ENCODE measurements at regions not wholly inside any gene's neighbourhood (a gene's known extent, or its start where the extent isn't known, plus 50 kb on each side); places are given as distances from the start of the nearest gene placed in this dataset.

DNA sequence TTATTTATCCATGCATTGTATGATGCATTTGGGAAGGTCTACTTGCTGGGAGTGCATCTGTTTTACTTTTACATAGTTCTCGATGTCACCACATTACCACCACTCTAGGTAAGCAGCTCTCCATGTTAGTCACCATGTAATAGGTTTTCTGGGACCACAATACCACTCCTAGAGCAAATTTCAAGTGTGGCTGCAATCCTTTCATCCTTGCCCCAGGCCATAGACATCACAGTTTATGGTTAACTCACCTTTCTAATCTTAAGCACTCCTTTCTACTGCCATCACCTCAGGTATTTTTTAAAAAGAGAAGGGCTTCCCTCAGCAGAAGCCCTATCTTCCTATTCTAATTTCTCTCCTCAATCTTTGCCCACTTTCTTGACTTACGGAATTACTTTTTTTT is 354.1 kb downstream of the PLK2 start:
- H3K9ac ChIP-seq (ENCODE audit: low read depth, low read length): no peak overlapping the region
- no peaks in the 10 kb centered on the region for H4K20me1 ChIP-seq (ENCODE audit: insufficient read depth, low read length)
- H2AFZ ChIP-seq (ENCODE audit: low read depth, low read length): no peak overlapping the region
- no peaks in the 10 kb centered on the region for H3K36me3 ChIP-seq (ENCODE audit: insufficient read depth, low read length)
- TF ChIP-seq CTCF (IDR thresholded peaks at IDR 0.05; ENCODE audit: borderline replicate concordance, extremely low read depth, low read length, poor library complexity, severe bottlenecking) (no peak), EZH2 (IDR thresholded peaks at IDR 0.05; ENCODE audit: borderline replicate concordance, low read depth, low read length, severe bottlenecking) (no peak)
- H3K4me1 ChIP-seq (ENCODE audit: insufficient read depth, low read length): no peaks in the 10 kb centered on the region
- DNase-seq: no peak
- H3K4me2 ChIP-seq (ENCODE audit: insufficient read depth, low read length): no peak overlapping the region
- H3K79me2 ChIP-seq (ENCODE audit: insufficient read depth, low read length): no peaks in the 10 kb centered on the region
- no peak for ATAC-seq (ENCODE audit: insufficient read depth, low read depth)
- H3K27me3 ChIP-seq (ENCODE audit: insufficient read depth, low read length, poor library complexity): no peaks in the 10 kb centered on the region
- H3K4me3 ChIP-seq (ENCODE audit: low read depth in 1 of 2, low read length in 2 of 2): no peak overlapping the region
- no peak overlapping the region for H3K27ac ChIP-seq (ENCODE audit: low read length)
- no peaks in the 10 kb centered on the region for H3K9me3 ChIP-seq (ENCODE audit: insufficient read depth, low read length, severe bottlenecking)

GRCh38 chr5:58099257-58099656 is 360.6 kb downstream of the PLK2 start:
- no peak overlapping the region for H3K27ac ChIP-seq (ENCODE audit: low read length)

DNA sequence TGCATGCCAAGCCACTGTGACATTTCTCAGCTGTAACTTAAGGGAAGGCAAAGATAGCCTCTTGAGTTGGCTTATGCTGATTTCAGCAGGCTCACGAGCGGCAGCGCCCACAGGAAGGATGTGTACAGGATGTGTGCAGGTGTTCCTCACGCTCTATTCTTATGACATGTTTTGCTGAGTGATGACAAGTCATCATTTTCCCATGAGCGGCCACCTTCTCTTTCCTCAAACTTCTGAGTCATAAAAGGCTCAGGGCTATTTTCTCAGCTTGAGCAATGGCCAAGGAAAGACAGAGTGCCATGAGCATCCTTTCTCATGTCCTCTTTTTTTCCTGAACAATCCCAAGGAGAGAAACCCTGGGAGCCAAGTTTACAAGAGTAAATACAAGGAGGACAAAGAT is 365.9 kb downstream of the PLK2 start:
- no peak for TF ChIP-seq CTCF (IDR thresholded peaks at IDR 0.05; ENCODE audit: borderline replicate concordance, extremely low read depth, low read length, poor library complexity, severe bottlenecking)
- Histone ChIP-seq H3K9ac (ENCODE audit: low read depth, low read length) (no peak overlapping the region), H3K79me2 (ENCODE audit: insufficient read depth, low read length) (no peaks in the 10 kb centered on the region), H4K20me1 (ENCODE audit: insufficient read depth, low read length) (no peaks in the 10 kb centered on the region), H3K9me3 (ENCODE audit: insufficient read depth, low read length, severe bottlenecking) (no peaks in the 10 kb centered on the region), H3K4me3 (ENCODE audit: low read depth in 1 of 2, low read length in 2 of 2) (no peak overlapping the region), H3K27ac (ENCODE audit: low read length) (no peak overlapping the region), H3K36me3 (ENCODE audit: insufficient read depth, low read length) (no peaks in the 10 kb centered on the region), H3K4me1 (ENCODE audit: insufficient read depth, low read length) (no peaks in the 10 kb centered on the region), H2AFZ (ENCODE audit: low read depth, low read length) (no peak overlapping the region), H3K4me2 (ENCODE audit: insufficient read depth, low read length) (no peak overlapping the region), H3K27me3 (ENCODE audit: insufficient read depth, low read length, poor library complexity) (no peaks in the 10 kb centered on the region)
- DNase-seq (peak; percentile 17), ATAC-seq (ENCODE audit: insufficient read depth, low read depth) (peak; percentile 71)

More at GRCh38 chr5:58099257-58099656, 360.6 kb downstream of the PLK2 start:
- Histone ChIP-seq H3K9me3 (ENCODE audit: insufficient read depth, low read length, severe bottlenecking) (no peaks in the 10 kb centered on the region), H3K27me3 (ENCODE audit: insufficient read depth, low read length, poor library complexity) (no peaks in the 10 kb centered on the region), H3K4me3 (ENCODE audit: low read depth in 1 of 2, low read length in 2 of 2) (no peak overlapping the region), H3K4me2 (ENCODE audit: insufficient read depth, low read length) (no peak overlapping the region), H3K9ac (ENCODE audit: low read depth, low read length) (no peak overlapping the region), H4K20me1 (ENCODE audit: insufficient read depth, low read length) (no peaks in the 10 kb centered on the region), H3K36me3 (ENCODE audit: insufficient read depth, low read length) (no peaks in the 10 kb centered on the region), H2AFZ (ENCODE audit: low read depth, low read length) (no peak overlapping the region), H3K79me2 (ENCODE audit: insufficient read depth, low read length) (no peaks in the 10 kb centered on the region), H3K4me1 (ENCODE audit: insufficient read depth, low read length) (no peaks in the 10 kb centered on the region)
- DNase-seq (no peak), ATAC-seq (ENCODE audit: insufficient read depth, low read depth) (no peak; the same call in 2 of the 3 replicates)
- TF ChIP-seq EZH2 (IDR thresholded peaks at IDR 0.05; ENCODE audit: borderline replicate concordance, low read depth, low read length, severe bottlenecking) (no peak), CTCF (IDR thresholded peaks at IDR 0.05; ENCODE audit: borderline replicate concordance, extremely low read depth, low read length, poor library complexity, severe bottlenecking) (no peak)

DNA sequence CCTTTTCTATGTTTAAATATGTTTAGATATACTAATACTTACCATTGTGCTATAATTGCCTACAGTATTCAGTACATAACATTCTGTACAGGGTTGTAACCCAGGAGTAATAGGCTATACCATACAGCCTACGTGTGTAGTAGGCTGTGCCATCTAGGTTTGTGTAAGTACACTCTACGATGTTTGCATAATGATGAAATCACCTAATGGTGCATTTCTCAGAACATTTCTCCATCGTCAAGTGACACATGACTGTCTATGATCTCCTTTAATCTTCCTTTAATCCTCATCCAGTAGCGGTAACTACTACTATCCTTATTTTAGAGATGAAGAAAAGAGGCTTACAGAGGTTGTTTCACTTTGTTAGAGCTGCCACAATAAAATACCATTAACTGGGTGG is 369.2 kb downstream of the PLK2 start:
- H3K4me1 ChIP-seq (ENCODE audit: insufficient read depth, low read length): no peaks in the 10 kb centered on the region
- DNase-seq: no peak
- H3K4me3 ChIP-seq (ENCODE audit: low read depth in 1 of 2, low read length in 2 of 2): no peak overlapping the region
- no peak for TF ChIP-seq CTCF (IDR thresholded peaks at IDR 0.05; ENCODE audit: borderline replicate concordance, extremely low read depth, low read length, poor library complexity, severe bottlenecking)
- TF ChIP-seq EZH2 (IDR thresholded peaks at IDR 0.05; ENCODE audit: borderline replicate concordance, low read depth, low read length, severe bottlenecking): no peak
- no peak overlapping the region for H3K27ac ChIP-seq (ENCODE audit: low read length)
- H4K20me1 ChIP-seq (ENCODE audit: insufficient read depth, low read length): no peaks in the 10 kb centered on the region
- no peaks in the 10 kb centered on the region for H3K9me3 ChIP-seq (ENCODE audit: insufficient read depth, low read length, severe bottlenecking)
- ATAC-seq (ENCODE audit: insufficient read depth, low read depth): no peak
- H3K79me2 ChIP-seq (ENCODE audit: insufficient read depth, low read length): no peaks in the 10 kb centered on the region
- no peak overlapping the region for H2AFZ ChIP-seq (ENCODE audit: low read depth, low read length)
- no peak overlapping the region for H3K4me2 ChIP-seq (ENCODE audit: insufficient read depth, low read length)
- no peaks in the 10 kb centered on the region for H3K27me3 ChIP-seq (ENCODE audit: insufficient read depth, low read length, poor library complexity)
- H3K36me3 ChIP-seq (ENCODE audit: insufficient read depth, low read length): no peaks in the 10 kb centered on the region
- H3K9ac ChIP-seq (ENCODE audit: low read depth, low read length): no peak overlapping the region
